Neuron (in vitro differentiated cells): ENCODE measurements at regions not wholly inside any gene's neighbourhood (a gene's known extent, or its start where the extent isn't known, plus 50 kb on each side); places are given as distances from the start of the nearest gene placed in this dataset.

Source experiments
- H2AFZ ChIP-seq: one replicate; pipeline ENCODE4 v1.6.1; 2013; ENCODE audit warnings: low read depth, mild to moderate bottlenecking, inconsistent platforms, low read length, moderate library complexity
- H3K27me3 ChIP-seq: one replicate; pipeline ENCODE4 v1.6.1; 2013; ENCODE audit warnings: low read length; ENCODE audit not compliant: insufficient read depth
- H3K36me3 ChIP-seq: one replicate; pipeline ENCODE4 v1.6.1; 2013; ENCODE audit warnings: low read length; ENCODE audit not compliant: insufficient read depth
- H3K4me1 ChIP-seq: one replicate; pipeline ENCODE4 v1.6.1; 2013; ENCODE audit warnings: low read length; ENCODE audit not compliant: insufficient read depth
- H3K4me3 ChIP-seq: 2 replicates; pipeline ENCODE4 v1.5.1; 2013; ENCODE audit warnings: mild to moderate bottlenecking, low read length, moderate library complexity
- H3K9me3 ChIP-seq: one replicate; pipeline ENCODE4 v1.6.1; 2013; ENCODE audit warnings: low read length

- Histone ChIP-seq H3K4me1 (no peaks in the 10 kb centered on the region), H3K9me3 (no peaks in the 10 kb centered on the region), H3K27me3 (no peaks in the 10 kb centered on the region), H3K36me3 (no peaks in the 10 kb centered on the region), H2AFZ (no peak overlapping the region), H3K4me3 (no peak overlapping the region)
Observed at GRCh38 chr3:19757773-19758172, 176.2 kb downstream of the EFHB start.

GRCh38 chr3:19749448-19750017 is 184.5 kb downstream of the EFHB start:
- Histone ChIP-seq H3K27me3 (no peaks in the 10 kb centered on the region), H3K36me3 (no peaks in the 10 kb centered on the region), H2AFZ (no peak overlapping the region), H3K4me3 (no peak overlapping the region), H3K4me1 (peaks cover 11% of the 10 kb centered on the region), H3K9me3 (no peaks in the 10 kb centered on the region)

GRCh38 chr3:19748782-19749447 is 185.1 kb downstream of the EFHB start:
- Histone ChIP-seq H3K36me3 (no peaks in the 10 kb centered on the region), H3K4me3 (no peak overlapping the region), H3K27me3 (no peaks in the 10 kb centered on the region), H2AFZ (no peak overlapping the region), H3K4me1 (peaks cover 17% of the 10 kb centered on the region), H3K9me3 (no peaks in the 10 kb centered on the region)

- Histone ChIP-seq H3K9me3 (no peaks in the 10 kb centered on the region), H3K4me1 (peaks cover 42% of the 10 kb centered on the region), H3K4me3 (no peak overlapping the region), H3K27me3 (no peaks in the 10 kb centered on the region), H2AFZ (no peak overlapping the region), H3K36me3 (no peaks in the 10 kb centered on the region)
Observed at GRCh38 chr3:19744047-19744446, 190.0 kb downstream of the EFHB start.

- H3K27me3 ChIP-seq: no peaks in the 10 kb centered on the region
- H3K4me1 ChIP-seq: peaks cover 43% of the 10 kb centered on the region
- no peak overlapping the region for H3K4me3 ChIP-seq
- no peak overlapping the region for H2AFZ ChIP-seq
- no peaks in the 10 kb centered on the region for H3K9me3 ChIP-seq
- no peaks in the 10 kb centered on the region for H3K36me3 ChIP-seq
Observed at GRCh38 chr3:19742935-19743334, 191.1 kb downstream of the EFHB start.

- H3K4me3 ChIP-seq: no peak overlapping the region
- peak overlapping the region; percentile 51 for H2AFZ ChIP-seq
- peaks cover 32% of the 10 kb centered on the region for H3K4me1 ChIP-seq
- H3K9me3 ChIP-seq: no peaks in the 10 kb centered on the region
- no peaks in the 10 kb centered on the region for H3K36me3 ChIP-seq
- H3K27me3 ChIP-seq: no peaks in the 10 kb centered on the region
Observed at GRCh38 chr3:19739504-19739903, 194.5 kb downstream of the EFHB start.

GRCh38 chr3:19738846-19739245 is 195.2 kb downstream of the EFHB start:
- no peak overlapping the region for H2AFZ ChIP-seq
- no peaks in the 10 kb centered on the region for H3K9me3 ChIP-seq
- H3K4me1 ChIP-seq: peaks cover 26% of the 10 kb centered on the region
- H3K36me3 ChIP-seq: no peaks in the 10 kb centered on the region
- no peaks in the 10 kb centered on the region for H3K27me3 ChIP-seq
- H3K4me3 ChIP-seq: no peak overlapping the region

GRCh38 chr3:19735111-19735510 is 198.9 kb downstream of the EFHB start:
- Histone ChIP-seq H2AFZ (no peak overlapping the region), H3K36me3 (no peaks in the 10 kb centered on the region), H3K9me3 (no peaks in the 10 kb centered on the region), H3K27me3 (no peaks in the 10 kb centered on the region), H3K4me3 (no peak overlapping the region), H3K4me1 (peaks cover 12% of the 10 kb centered on the region)

- no peaks in the 10 kb centered on the region for H3K9me3 ChIP-seq
- H2AFZ ChIP-seq: no peak overlapping the region
- H3K4me1 ChIP-seq: peaks cover 5% of the 10 kb centered on the region
- H3K36me3 ChIP-seq: no peaks in the 10 kb centered on the region
- H3K27me3 ChIP-seq: no peaks in the 10 kb centered on the region
- no peak overlapping the region for H3K4me3 ChIP-seq
Observed at GRCh38 chr3:19734453-19734852, 199.6 kb downstream of the EFHB start.

- H3K4me1 ChIP-seq: no peaks in the 10 kb centered on the region
- no peak overlapping the region for H3K4me3 ChIP-seq
- H3K9me3 ChIP-seq: no peaks in the 10 kb centered on the region
- no peaks in the 10 kb centered on the region for H3K27me3 ChIP-seq
- no peaks in the 10 kb centered on the region for H3K36me3 ChIP-seq
- no peak overlapping the region for H2AFZ ChIP-seq
Observed at GRCh38 chr3:19725000-19725399, 209.0 kb downstream of the EFHB start.

- no peak overlapping the region for H2AFZ ChIP-seq
- H3K9me3 ChIP-seq: no peaks in the 10 kb centered on the region
- H3K27me3 ChIP-seq: peaks cover 2% of the 10 kb centered on the region
- no peaks in the 10 kb centered on the region for H3K4me1 ChIP-seq
- H3K36me3 ChIP-seq: no peaks in the 10 kb centered on the region
- H3K4me3 ChIP-seq: no peak overlapping the region
Observed at GRCh38 chr3:19717736-19718135, 216.3 kb downstream of the EFHB start.

- no peaks in the 10 kb centered on the region for H3K9me3 ChIP-seq
- H3K4me3 ChIP-seq: no peak overlapping the region
- no peak overlapping the region for H2AFZ ChIP-seq
- no peaks in the 10 kb centered on the region for H3K36me3 ChIP-seq
- peaks cover 3% of the 10 kb centered on the region for H3K4me1 ChIP-seq
- H3K27me3 ChIP-seq: peaks cover 4% of the 10 kb centered on the region
Observed at GRCh38 chr3:19711160-19711782, 222.7 kb downstream of the EFHB start.

- Histone ChIP-seq H3K4me1 (no peaks in the 10 kb centered on the region), H3K4me3 (no peak overlapping the region), H3K9me3 (no peaks in the 10 kb centered on the region), H3K36me3 (no peaks in the 10 kb centered on the region), H2AFZ (no peak overlapping the region), H3K27me3 (no peaks in the 10 kb centered on the region)
Observed at GRCh38 chr3:19702416-19703078, 231.5 kb downstream of the EFHB start.
